Adipocyte (in vitro differentiated cells): ENCODE measurements at regions not wholly inside any gene's neighbourhood (a gene's known extent, or its start where the extent isn't known, plus 50 kb on each side); places are given as distances from the start of the nearest gene placed in this dataset.

Experiments used
- DNase-seq: peaks from one replicate; pipeline ENCODE4 v3.0.0-alpha.2; 2015; ENCODE audit warnings: low read depth
- H3K27me3 ChIP-seq: replicated peaks from 2 replicates; pipeline ENCODE4 v1.7.0; 2013; ENCODE audit warnings: mild to moderate bottlenecking, low read length, moderate library complexity; ENCODE audit not compliant: control insufficient read depth, insufficient read depth
- H3K36me3 ChIP-seq: 2 replicates; pipeline ENCODE4 v1.7.0; 2013; ENCODE audit warnings: low read length, mild to moderate bottlenecking, moderate library complexity; ENCODE audit not compliant: control insufficient read depth, insufficient read depth, severe bottlenecking
- H3K4me1 ChIP-seq: 2 replicates; pipeline ENCODE4 v1.7.0; 2013; ENCODE audit warnings: mild to moderate bottlenecking, low read length, moderate library complexity; ENCODE audit not compliant: control insufficient read depth, insufficient read depth
- H3K4me3 ChIP-seq: 2 replicates; pipeline ENCODE4 v1.7.0; 2013; ENCODE audit warnings: mild to moderate bottlenecking, low read length, moderate library complexity
- H3K9ac ChIP-seq: 2 replicates; pipeline ENCODE4 v1.7.0; 2013; ENCODE audit warnings: mild to moderate bottlenecking, low read length, moderate library complexity
- H3K9me3 ChIP-seq: 2 replicates; pipeline ENCODE4 v1.7.0; 2013; ENCODE audit warnings: mild to moderate bottlenecking, low read length, moderate library complexity; ENCODE audit not compliant: control insufficient read depth

- DNase-seq: no peak
- no peaks in the 10 kb centered on the region for H3K36me3 ChIP-seq
- peaks cover 12% of the 10 kb centered on the region for H3K27me3 ChIP-seq
- H3K4me1 ChIP-seq: no peaks in the 10 kb centered on the region
- H3K9ac ChIP-seq: no peak overlapping the region
- H3K9me3 ChIP-seq: no peaks in the 10 kb centered on the region
- no peak overlapping the region for H3K4me3 ChIP-seq
Measured at GRCh38 chr2:60067006-60067405, 486.4 kb downstream of the BCL11A start.

DNA sequence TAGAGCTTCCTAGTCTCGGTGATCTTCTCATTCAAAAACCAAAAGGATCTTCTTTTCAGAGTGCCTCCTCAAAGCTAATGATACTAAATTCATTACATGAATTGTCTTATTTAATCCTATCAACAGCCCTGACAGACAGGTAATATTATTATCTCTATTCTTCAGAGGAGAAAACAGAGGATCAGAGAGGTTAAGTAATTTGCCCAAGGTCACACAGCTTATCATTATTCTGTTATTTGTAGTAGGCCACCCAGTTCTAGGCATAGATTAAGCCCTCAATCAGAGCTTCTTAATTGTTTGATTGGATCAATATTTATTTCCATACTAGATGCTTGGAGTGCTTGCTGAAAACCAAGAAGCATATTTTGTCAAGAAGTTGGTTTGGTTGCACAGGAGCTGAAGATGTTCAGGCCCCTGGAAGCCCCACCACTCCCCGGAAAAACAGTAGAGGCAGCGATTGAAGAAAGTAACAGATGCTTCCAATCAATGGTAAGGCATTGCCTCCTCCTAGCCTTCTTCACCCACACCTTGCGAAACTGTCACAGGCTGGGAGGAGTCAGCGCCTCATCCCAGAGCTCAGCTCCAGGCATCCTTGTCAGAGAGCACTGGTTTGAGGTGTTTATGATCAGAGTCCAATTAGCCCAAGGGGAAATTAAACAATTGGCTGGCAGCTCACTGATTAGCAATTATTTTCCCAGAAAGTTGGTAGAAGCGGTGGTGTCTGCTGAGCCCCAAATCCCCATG, 487.2 kb downstream of the BCL11A start:
- no peak for DNase-seq
- Histone ChIP-seq H3K36me3 (no peaks in the 10 kb centered on the region), H3K4me1 (no peaks in the 10 kb centered on the region), H3K9ac (no peak overlapping the region), H3K27me3 (peaks cover 12% of the 10 kb centered on the region), H3K9me3 (no peaks in the 10 kb centered on the region), H3K4me3 (no peak overlapping the region)

- Histone ChIP-seq H3K9me3 (no peaks in the 10 kb centered on the region), H3K9ac (no peak overlapping the region), H3K36me3 (no peaks in the 10 kb centered on the region), H3K4me1 (no peaks in the 10 kb centered on the region), H3K27me3 (peaks cover 12% of the 10 kb centered on the region), H3K4me3 (no peak overlapping the region)
- no peak for DNase-seq
Measured at GRCh38 chr2:60064687-60065389, 488.6 kb downstream of the BCL11A start.

DNA sequence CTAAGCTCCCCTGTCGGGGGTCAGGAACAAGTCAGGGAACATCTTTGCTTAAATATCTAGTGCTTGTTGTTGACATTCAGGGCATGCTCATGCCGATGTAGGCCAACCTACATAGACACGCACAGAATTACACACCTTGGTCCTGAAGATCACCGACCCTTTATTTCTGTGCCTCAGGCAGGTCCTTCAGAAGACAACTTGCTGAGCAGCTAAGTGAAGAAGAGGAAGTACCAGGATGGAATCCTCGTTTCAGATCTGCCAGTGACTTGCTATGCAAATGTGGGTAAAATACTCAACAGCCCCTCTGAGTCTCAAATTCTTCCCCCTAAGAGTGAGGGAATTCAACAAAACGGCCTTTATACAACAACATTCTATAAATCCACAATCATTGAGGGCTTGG, 494.7 kb downstream of the BCL11A start:
- H3K4me3 ChIP-seq: no peak overlapping the region
- H3K4me1 ChIP-seq: no peaks in the 10 kb centered on the region
- no peaks in the 10 kb centered on the region for H3K9me3 ChIP-seq
- H3K36me3 ChIP-seq: no peaks in the 10 kb centered on the region
- no peak overlapping the region for H3K9ac ChIP-seq
- DNase-seq: no peak
- no peaks in the 10 kb centered on the region for H3K27me3 ChIP-seq

DNA sequence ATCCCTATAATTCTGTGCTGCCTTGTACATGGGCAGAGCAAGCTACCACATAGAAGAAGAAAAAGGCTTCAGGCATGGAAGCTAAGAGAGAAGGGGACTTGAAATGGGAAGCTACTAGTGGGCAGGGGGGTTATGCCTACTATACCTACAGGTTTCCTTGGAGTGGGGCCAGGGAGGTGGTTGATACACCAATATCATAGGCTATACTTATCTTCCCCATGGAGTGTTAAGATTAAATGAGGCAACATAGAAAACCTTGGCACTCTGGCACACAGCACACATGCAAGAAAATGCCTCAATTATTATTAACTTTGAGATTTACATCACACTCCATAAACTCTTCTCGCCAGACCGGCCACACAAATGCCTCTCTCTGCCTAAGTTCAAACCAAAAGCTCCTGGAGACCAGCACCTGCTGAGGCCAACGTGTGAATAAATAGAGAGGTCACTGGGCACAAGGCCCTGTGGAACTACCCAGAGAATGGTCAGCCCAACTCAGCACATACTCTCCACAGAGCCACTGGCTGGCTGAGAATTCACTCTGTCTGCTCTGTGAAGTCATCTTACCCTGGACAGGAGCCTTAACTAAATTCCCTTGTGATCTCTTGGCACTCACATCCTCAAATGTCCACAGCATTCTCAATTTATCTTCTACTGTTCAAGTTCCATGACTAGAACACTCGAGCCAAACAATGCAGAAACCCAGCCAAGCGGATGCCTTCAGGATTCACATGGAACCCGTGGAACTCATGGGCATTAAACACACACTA, 498.7 kb downstream of the BCL11A start:
- no peak overlapping the region for H3K4me3 ChIP-seq
- H3K9me3 ChIP-seq: no peaks in the 10 kb centered on the region
- H3K27me3 ChIP-seq: no peaks in the 10 kb centered on the region
- no peak overlapping the region for H3K9ac ChIP-seq
- no peaks in the 10 kb centered on the region for H3K36me3 ChIP-seq
- no peak for DNase-seq
- no peaks in the 10 kb centered on the region for H3K4me1 ChIP-seq

- Histone ChIP-seq H3K27me3 (no peaks in the 10 kb centered on the region), H3K4me3 (no peak overlapping the region), H3K9ac (no peak overlapping the region), H3K4me1 (no peaks in the 10 kb centered on the region), H3K36me3 (no peaks in the 10 kb centered on the region), H3K9me3 (no peaks in the 10 kb centered on the region)
- DNase-seq: no peak
Measured at GRCh38 chr2:60053791-60054190, 499.7 kb downstream of the BCL11A start.

DNA sequence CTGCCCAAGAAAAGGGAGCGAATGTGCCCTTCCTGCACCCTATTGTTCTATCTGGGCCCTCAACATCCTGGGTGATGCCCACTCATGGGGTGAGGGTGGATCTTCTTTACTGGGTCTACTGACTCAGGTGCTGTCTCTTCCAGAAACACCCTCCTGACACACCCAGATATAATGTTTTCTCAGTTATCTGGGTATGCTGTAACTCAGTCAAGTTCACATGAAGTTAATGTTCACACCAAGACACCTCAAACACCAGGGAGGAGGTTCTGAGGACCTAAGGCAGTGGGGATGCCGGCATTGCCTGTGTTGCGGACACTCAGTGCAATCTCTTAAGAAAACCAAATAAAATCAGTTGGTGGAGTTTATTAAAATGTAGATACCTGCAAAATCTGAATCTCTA, 500.9 kb downstream of the BCL11A start:
- no peaks in the 10 kb centered on the region for H3K4me1 ChIP-seq
- DNase-seq: no peak
- no peak overlapping the region for H3K9ac ChIP-seq

DNA sequence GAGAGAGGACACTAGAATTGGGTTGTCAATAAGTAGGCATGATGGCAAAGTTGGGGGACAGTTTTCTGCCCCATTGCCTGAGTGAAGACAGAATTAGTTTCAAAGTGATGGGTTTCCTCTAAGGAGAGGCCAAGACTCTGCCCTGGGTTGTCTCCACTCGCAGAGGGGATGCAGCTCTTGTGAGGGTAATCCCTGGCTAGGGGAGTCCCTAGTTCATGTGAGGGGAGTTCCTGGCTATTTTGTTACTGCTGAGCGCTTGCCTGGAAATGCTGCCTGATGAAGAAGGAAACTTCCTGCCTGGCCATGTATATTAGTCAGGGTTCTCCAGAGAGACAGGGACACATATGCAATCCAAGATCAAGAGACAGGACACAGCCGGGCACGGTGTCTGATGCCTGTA, 501.5 kb downstream of the BCL11A start:
- Histone ChIP-seq H3K4me1 (no peaks in the 10 kb centered on the region), H3K4me3 (no peak overlapping the region), H3K36me3 (no peaks in the 10 kb centered on the region), H3K9ac (no peak overlapping the region), H3K9me3 (no peaks in the 10 kb centered on the region), H3K27me3 (no peaks in the 10 kb centered on the region)
- DNase-seq: no peak

More for the DNA sequence above, 500.9 kb downstream of the BCL11A start:
- H3K9me3 ChIP-seq: no peaks in the 10 kb centered on the region
- no peak overlapping the region for H3K4me3 ChIP-seq
- H3K27me3 ChIP-seq: no peaks in the 10 kb centered on the region
- no peaks in the 10 kb centered on the region for H3K36me3 ChIP-seq

- Histone ChIP-seq H3K9ac (no peak overlapping the region), H3K9me3 (no peaks in the 10 kb centered on the region), H3K27me3 (no peaks in the 10 kb centered on the region), H3K4me3 (no peak overlapping the region), H3K36me3 (no peaks in the 10 kb centered on the region), H3K4me1 (no peaks in the 10 kb centered on the region)
- no peak for DNase-seq
Measured at GRCh38 chr2:60047944-60048525, 505.4 kb downstream of the BCL11A start.

GRCh38 chr2:60047347-60047746, 506.1 kb downstream of the BCL11A start:
- Histone ChIP-seq H3K27me3 (no peaks in the 10 kb centered on the region), H3K9ac (no peak overlapping the region), H3K4me3 (no peak overlapping the region), H3K4me1 (no peaks in the 10 kb centered on the region), H3K9me3 (no peaks in the 10 kb centered on the region), H3K36me3 (no peaks in the 10 kb centered on the region)
- DNase-seq: no peak

- Histone ChIP-seq H3K9ac (no peak overlapping the region), H3K9me3 (no peaks in the 10 kb centered on the region), H3K4me1 (no peaks in the 10 kb centered on the region), H3K27me3 (no peaks in the 10 kb centered on the region), H3K4me3 (no peak overlapping the region), H3K36me3 (no peaks in the 10 kb centered on the region)
- no peak for DNase-seq
Measured at GRCh38 chr2:60046529-60046928, 506.9 kb downstream of the BCL11A start.
